ENCODE measurements at regions not wholly inside any gene's neighbourhood (a gene's known extent, or its start where the extent isn't known, plus 50 kb on each side); places are given as distances from the start of the nearest gene placed in this dataset.

DNA sequence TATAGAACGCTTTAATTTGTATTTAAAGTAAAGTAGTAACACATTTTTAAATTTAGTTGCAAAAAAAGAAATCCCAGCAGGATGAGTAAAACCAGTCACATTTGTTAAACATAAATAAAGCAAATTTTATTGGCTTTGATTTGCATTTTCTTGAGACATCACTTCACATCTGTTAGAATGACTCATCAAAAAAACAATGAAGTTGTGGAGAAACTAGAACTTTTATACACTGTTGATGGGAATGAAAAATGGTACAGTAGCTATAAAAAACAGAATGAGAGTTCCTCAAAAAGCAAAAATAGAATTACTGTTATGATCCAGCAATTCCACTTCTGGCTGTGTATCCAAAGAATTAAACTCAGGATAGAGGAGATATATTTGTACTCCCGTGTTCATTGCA lies 454.0 kb upstream of the KLHL4 start:
- TF ChIP-seq, protein P1, sequence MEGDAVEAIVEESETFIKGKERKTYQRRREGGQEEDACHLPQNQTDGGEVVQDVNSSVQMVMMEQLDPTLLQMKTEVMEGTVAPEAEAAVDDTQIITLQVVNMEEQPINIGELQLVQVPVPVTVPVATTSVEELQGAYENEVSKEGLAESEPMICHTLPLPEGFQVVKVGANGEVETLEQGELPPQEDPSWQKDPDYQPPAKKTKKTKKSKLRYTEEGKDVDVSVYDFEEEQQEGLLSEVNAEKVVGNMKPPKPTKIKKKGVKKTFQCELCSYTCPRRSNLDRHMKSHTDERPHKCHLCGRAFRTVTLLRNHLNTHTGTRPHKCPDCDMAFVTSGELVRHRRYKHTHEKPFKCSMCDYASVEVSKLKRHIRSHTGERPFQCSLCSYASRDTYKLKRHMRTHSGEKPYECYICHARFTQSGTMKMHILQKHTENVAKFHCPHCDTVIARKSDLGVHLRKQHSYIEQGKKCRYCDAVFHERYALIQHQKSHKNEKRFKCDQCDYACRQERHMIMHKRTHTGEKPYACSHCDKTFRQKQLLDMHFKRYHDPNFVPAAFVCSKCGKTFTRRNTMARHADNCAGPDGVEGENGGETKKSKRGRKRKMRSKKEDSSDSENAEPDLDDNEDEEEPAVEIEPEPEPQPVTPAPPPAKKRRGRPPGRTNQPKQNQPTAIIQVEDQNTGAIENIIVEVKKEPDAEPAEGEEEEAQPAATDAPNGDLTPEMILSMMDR (IDR thresholded peaks at IDR 0.05; ENCODE audit: low read length) = no peak
- no peak for TF ChIP-seq EZH2 (IDR thresholded peaks at IDR 0.05; ENCODE audit: borderline replicate concordance, low read length)
